ENCODE measurements at regions not wholly inside any gene's neighbourhood (a gene's known extent, or its start where the extent isn't known, plus 50 kb on each side); places are given as distances from the start of the nearest gene placed in this dataset.

- no peak for TF ChIP-seq POLR2AphosphoS5 (IDR thresholded peaks at IDR 0.05)
- TF ChIP-seq POLR2A (IDR thresholded peaks at IDR 0.05), result no peak
- no peak for TF ChIP-seq CTCF (IDR thresholded peaks at IDR 0.05)
- H3K9me3 ChIP-seq, result peaks cover 12 to 31% of the 10 kb centered on the region in 2 donors
- peaks cover 0 to 32% of the 10 kb centered on the region in 2 donors for H3K27me3 ChIP-seq
- intact Hi-C loops (cut with DNase I; ENCODE audit: low total_unique reads), result no loop called here
- no peaks in the 10 kb centered on the region for H3K36me3 ChIP-seq
- H3K27ac ChIP-seq, result no peak overlapping the region
- H3K4me3 ChIP-seq, result no peak overlapping the region
- no peaks in the 10 kb centered on the region for H3K4me1 ChIP-seq
- DNase-seq (ENCODE audit: low spot score in 2 of 2), result no peak
Measured at GRCh38 chr14:104520620-104521410, 58.7 kb upstream of the C14orf180 start.

- Histone ChIP-seq H3K36me3 (no peaks in the 10 kb centered on the region), H3K27me3 (peaks cover 0 to 19% of the 10 kb centered on the region in 2 donors), H3K27ac (no peak overlapping the region), H3K9me3 (peaks cover under 1 to 24% of the 10 kb centered on the region in 2 donors), H3K4me3 (no peak overlapping the region), H3K4me1 (no peaks in the 10 kb centered on the region)
- TF ChIP-seq POLR2A (IDR thresholded peaks at IDR 0.05) (no peak), CTCF (IDR thresholded peaks at IDR 0.05) (no peak), POLR2AphosphoS5 (IDR thresholded peaks at IDR 0.05) (no peak)
- intact Hi-C loops (cut with DNase I; ENCODE audit: low total_unique reads), result no loop called here
- DNase-seq (ENCODE audit: low spot score in 2 of 2), result no peak
Measured at GRCh38 chr14:104521816-104522745, 57.5 kb upstream of the C14orf180 start.

- Histone ChIP-seq H3K9me3 (peaks cover 0 to 24% of the 10 kb centered on the region in 2 donors), H3K4me3 (no peak overlapping the region), H3K27ac (no peak overlapping the region), H3K4me1 (no peaks in the 10 kb centered on the region), H3K36me3 (no peaks in the 10 kb centered on the region), H3K27me3 (peaks cover 0 to 13% of the 10 kb centered on the region in 2 donors)
- intact Hi-C loops (cut with DNase I; ENCODE audit: low total_unique reads), result no loop called here
- no peak for DNase-seq (ENCODE audit: low spot score in 2 of 2)
- TF ChIP-seq POLR2A (IDR thresholded peaks at IDR 0.05) (no peak), POLR2AphosphoS5 (IDR thresholded peaks at IDR 0.05) (no peak), CTCF (IDR thresholded peaks at IDR 0.05) (no peak)
Measured at GRCh38 chr14:104522926-104523545, 56.5 kb upstream of the C14orf180 start.

GRCh38 chr14:104523546-104523935 lies 56.0 kb upstream of the C14orf180 start:
- no peaks in the 10 kb centered on the region for H3K36me3 ChIP-seq
- intact Hi-C loops (cut with DNase I; ENCODE audit: low total_unique reads), result no loop called here
- peaks cover 3 to 29% of the 10 kb centered on the region in 2 donors for H3K9me3 ChIP-seq
- H3K27me3 ChIP-seq, result peaks cover 0 to 12% of the 10 kb centered on the region in 2 donors
- no peak for DNase-seq (ENCODE audit: low spot score in 2 of 2)
- no peak overlapping the region for H3K4me3 ChIP-seq
- no peaks in the 10 kb centered on the region for H3K4me1 ChIP-seq
- TF ChIP-seq CTCF (IDR thresholded peaks at IDR 0.05), result no peak
- TF ChIP-seq POLR2A (IDR thresholded peaks at IDR 0.05), result no peak
- TF ChIP-seq POLR2AphosphoS5 (IDR thresholded peaks at IDR 0.05), result no peak
- H3K27ac ChIP-seq, result no peak overlapping the region

Measured in breast epithelium (tissue), 4 donors.